ENCODE measurements at regions not wholly inside any gene's neighbourhood (a gene's known extent, or its start where the extent isn't known, plus 50 kb on each side); places are given as distances from the start of the nearest gene placed in this dataset.

- intact Hi-C loops (cut with DNase I): no loop called here
- Histone ChIP-seq H3K4me1 (no peaks in the 10 kb centered on the region), H3K36me3 (no peaks in the 10 kb centered on the region), H3K9me3 (no peaks in the 10 kb centered on the region), H3K27ac (no peak overlapping the region), H3K27me3 (no peaks in the 10 kb centered on the region), H3K4me3 (no peak overlapping the region)
- DNase-seq (ENCODE audit: extremely low spot score in 2 of 2): no peak
- TF ChIP-seq POLR2A (IDR thresholded peaks at IDR 0.05): no peak
- no peak for TF ChIP-seq CTCF (IDR thresholded peaks at IDR 0.05)
Observed at GRCh38 chr1:244160455-244161235, 109.6 kb downstream of the ZBTB18 start.

- Histone ChIP-seq H3K9me3 (no peaks in the 10 kb centered on the region), H3K36me3 (no peaks in the 10 kb centered on the region), H3K4me3 (no peak overlapping the region), H3K27ac (no peak overlapping the region), H3K4me1 (no peaks in the 10 kb centered on the region), H3K27me3 (no peaks in the 10 kb centered on the region)
- no peak for TF ChIP-seq POLR2A (IDR thresholded peaks at IDR 0.05)
- TF ChIP-seq POLR2AphosphoS5 (IDR thresholded peaks at IDR 0.05; ENCODE audit: insufficient read depth in 1 of 2, low read depth in 1 of 2): no peak
- no peak for TF ChIP-seq CTCF (IDR thresholded peaks at IDR 0.05)
- no peak for DNase-seq (ENCODE audit: extremely low spot score in 2 of 2)
- intact Hi-C loops (cut with DNase I): no loop called here
Observed at GRCh38 chr1:244161236-244161510, 110.1 kb downstream of the ZBTB18 start.

GRCh38 chr1:244162786-244163530, 111.9 kb downstream of the ZBTB18 start:
- intact Hi-C loops (cut with DNase I): no loop called here
- Histone ChIP-seq H3K36me3 (no peaks in the 10 kb centered on the region), H3K27ac (no peak overlapping the region), H3K4me3 (no peak overlapping the region), H3K27me3 (no peaks in the 10 kb centered on the region), H3K4me1 (no peaks in the 10 kb centered on the region), H3K9me3 (no peaks in the 10 kb centered on the region)
- no peak for DNase-seq (ENCODE audit: extremely low spot score in 2 of 2)
- TF ChIP-seq POLR2A (IDR thresholded peaks at IDR 0.05) (no peak), POLR2AphosphoS5 (IDR thresholded peaks at IDR 0.05; ENCODE audit: insufficient read depth in 1 of 2, low read depth in 1 of 2) (no peak), CTCF (IDR thresholded peaks at IDR 0.05) (no peak)

GRCh38 chr1:244163861-244164510, 112.9 kb downstream of the ZBTB18 start:
- no peak overlapping the region for H3K27ac ChIP-seq
- TF ChIP-seq POLR2AphosphoS5 (IDR thresholded peaks at IDR 0.05; ENCODE audit: insufficient read depth in 1 of 2, low read depth in 1 of 2) (no peak), CTCF (IDR thresholded peaks at IDR 0.05) (no peak), POLR2A (IDR thresholded peaks at IDR 0.05) (no peak)

GRCh38 chr1:244164511-244164890, 113.4 kb downstream of the ZBTB18 start:
- H3K27ac ChIP-seq: no peak overlapping the region
- DNase-seq (ENCODE audit: extremely low spot score in 2 of 2): no peak
- H3K4me1 ChIP-seq: no peaks in the 10 kb centered on the region
- no peak overlapping the region for H3K4me3 ChIP-seq
- no peaks in the 10 kb centered on the region for H3K36me3 ChIP-seq
- intact Hi-C loops (cut with DNase I): no loop called here
- TF ChIP-seq POLR2A (IDR thresholded peaks at IDR 0.05): no peak
- TF ChIP-seq CTCF (IDR thresholded peaks at IDR 0.05): no peak
- no peak for TF ChIP-seq POLR2AphosphoS5 (IDR thresholded peaks at IDR 0.05; ENCODE audit: insufficient read depth in 1 of 2, low read depth in 1 of 2)
- no peaks in the 10 kb centered on the region for H3K9me3 ChIP-seq
- no peaks in the 10 kb centered on the region for H3K27me3 ChIP-seq

More at GRCh38 chr1:244163861-244164510, 112.9 kb downstream of the ZBTB18 start:
- no peak overlapping the region for H3K4me3 ChIP-seq
- H3K4me1 ChIP-seq: no peaks in the 10 kb centered on the region
- H3K27me3 ChIP-seq: no peaks in the 10 kb centered on the region
- no peaks in the 10 kb centered on the region for H3K9me3 ChIP-seq
- no peaks in the 10 kb centered on the region for H3K36me3 ChIP-seq
- intact Hi-C loops (cut with DNase I): no loop called here
- no peak for DNase-seq (ENCODE audit: extremely low spot score in 2 of 2)

All from vagina (tissue), 2 donors.